Upper lobe of left lung (tissue), 6 donors: ENCODE measurements at regions not wholly inside any gene's neighbourhood (a gene's known extent, or its start where the extent isn't known, plus 50 kb on each side); places are given as distances from the start of the nearest gene placed in this dataset.
A peak's percentile ranks its signal among the peaks of the same experiment; 100 is the strongest.
"Not testable (repeated sequence)": the region's sequence is repeated elsewhere in the genome, so short reads cannot be mapped to it uniquely, and the experiment has no call there.

Source experiments
- ATAC-seq, 2 donors: fragments of 200-7000 bp; cut with Tn5 transposase; one replicate each; pipeline ENCODE4 v1.9.1; 2022; ENCODE audit warnings: mild to moderate bottlenecking in 2 of 2, moderate library complexity in 2 of 2; ENCODE audit not compliant: low FRiP score in 2 of 2
- DNase-seq, 2 donors: peaks; one replicate each; pipeline ENCODE4 v3.0.0-alpha.2; 2019 to 2020
- H3K27ac ChIP-seq, 4 donors: fragments of 200-600 bp; sonication (generic); one replicate each; pipeline ENCODE4 v1.5.1; 2016 to 2019
- H3K27me3 ChIP-seq, 4 donors: fragments of 200-600 bp; sonication (generic); one replicate each; pipeline ENCODE4 v1.5.1; 2017 to 2019
- H3K36me3 ChIP-seq, 4 donors: fragments of 200-600 bp; sonication (generic); one replicate each; pipeline ENCODE4 v1.5.1; 2016 to 2019
- H3K4me1 ChIP-seq, 4 donors: fragments of 200-600 bp; sonication (generic); one replicate each; pipeline ENCODE4 v1.5.1; 2018 to 2019
- H3K4me3 ChIP-seq, 4 donors: fragments of 200-600 bp; sonication (generic); one replicate each; pipeline ENCODE4 v1.5.1; 2017 to 2019; ENCODE audit warnings: mild to moderate bottlenecking in 2 of 4, moderate library complexity in 1 of 4
- H3K9me3 ChIP-seq, 4 donors: fragments of 200-600 bp; sonication (generic); one replicate each; pipeline ENCODE4 v1.5.1; 2018 to 2019
- EP300 ChIP-seq, 4 donors: sonication (generic); formaldehyde crosslinking; IDR thresholded peaks; one replicate each; pipeline ENCODE4 v1.5.1; 2017; ENCODE audit warnings: antibody characterized with exemption in 4 of 4, control low read depth in 2 of 4
- POLR2A ChIP-seq, 4 donors: fragments of 450-650 bp; IDR thresholded peaks; one replicate each; pipeline ENCODE4 v1.5.1; 2016 to 2017; ENCODE audit warnings: antibody characterized with exemption in 4 of 4, mild to moderate bottlenecking in 2 of 4
- POLR2AphosphoS5 ChIP-seq, 2 donors: sonication (generic); formaldehyde crosslinking; IDR thresholded peaks; one replicate each; pipeline ENCODE4 v1.5.1; 2017; ENCODE audit warnings: antibody characterized with exemption in 2 of 2
- WGBS, 2 donors: methylation state at CpG; one replicate each; pipeline ENCODE4 v1.1.5; 2017 to 2018; 5-methylcytosine and 5-hydroxymethylcytosine counted together
- TF ChIP-seq, protein P1 (sequence below), 6 experiments: fragments of 450-650 bp in 4 of 6; fragments of 200-600 bp in 2 of 6; sonication (generic) in 2 of 6; IDR thresholded peaks; one replicate each; pipeline ENCODE4 v1.5.1; 2016 to 2019; ENCODE audit warnings: antibody characterized with exemption in 6 of 6
- donor health status: DM: no; HTN: no; CAD: no; lungs with moderate emphysema.
- donor health status: DM: no; HTN: yes; CAD: no; lungs with severe emphysema.

DNA sequence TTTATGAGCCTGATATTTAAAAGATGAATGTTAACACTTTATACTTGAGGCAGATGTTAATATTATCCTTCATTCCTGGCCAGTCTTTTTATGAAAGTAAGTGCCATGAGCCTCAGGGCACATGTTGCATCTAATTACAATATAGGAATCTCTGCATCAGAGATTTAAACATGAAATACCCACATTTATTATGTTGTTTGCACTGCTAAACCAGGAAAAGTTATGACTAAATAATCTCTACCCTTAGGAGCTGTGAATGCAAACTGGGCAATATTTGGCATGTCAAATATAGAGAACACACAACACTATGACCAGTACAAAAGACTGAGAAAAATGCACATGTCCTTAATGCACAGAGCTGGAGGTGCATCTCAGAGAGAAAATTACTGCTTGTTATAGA lies 526.1 kb upstream of the GRAMD2B start:
- no peaks in the 10 kb centered on the region for H3K27me3 ChIP-seq
- H3K4me1 ChIP-seq = no peaks in the 10 kb centered on the region
- DNase-seq = no peak
- TF ChIP-seq EP300 (IDR thresholded peaks at IDR 0.05) = no peak
- no peak for TF ChIP-seq POLR2A (IDR thresholded peaks at IDR 0.05)
- TF ChIP-seq, protein P1, sequence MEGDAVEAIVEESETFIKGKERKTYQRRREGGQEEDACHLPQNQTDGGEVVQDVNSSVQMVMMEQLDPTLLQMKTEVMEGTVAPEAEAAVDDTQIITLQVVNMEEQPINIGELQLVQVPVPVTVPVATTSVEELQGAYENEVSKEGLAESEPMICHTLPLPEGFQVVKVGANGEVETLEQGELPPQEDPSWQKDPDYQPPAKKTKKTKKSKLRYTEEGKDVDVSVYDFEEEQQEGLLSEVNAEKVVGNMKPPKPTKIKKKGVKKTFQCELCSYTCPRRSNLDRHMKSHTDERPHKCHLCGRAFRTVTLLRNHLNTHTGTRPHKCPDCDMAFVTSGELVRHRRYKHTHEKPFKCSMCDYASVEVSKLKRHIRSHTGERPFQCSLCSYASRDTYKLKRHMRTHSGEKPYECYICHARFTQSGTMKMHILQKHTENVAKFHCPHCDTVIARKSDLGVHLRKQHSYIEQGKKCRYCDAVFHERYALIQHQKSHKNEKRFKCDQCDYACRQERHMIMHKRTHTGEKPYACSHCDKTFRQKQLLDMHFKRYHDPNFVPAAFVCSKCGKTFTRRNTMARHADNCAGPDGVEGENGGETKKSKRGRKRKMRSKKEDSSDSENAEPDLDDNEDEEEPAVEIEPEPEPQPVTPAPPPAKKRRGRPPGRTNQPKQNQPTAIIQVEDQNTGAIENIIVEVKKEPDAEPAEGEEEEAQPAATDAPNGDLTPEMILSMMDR (IDR thresholded peaks at IDR 0.05) = no peak
- TF ChIP-seq POLR2AphosphoS5 (IDR thresholded peaks at IDR 0.05) = no peak
- H3K4me3 ChIP-seq = no peak overlapping the region
- H3K27ac ChIP-seq = no peak overlapping the region
- no peak for ATAC-seq
- H3K9me3 ChIP-seq = no peaks in the 10 kb centered on the region
- H3K36me3 ChIP-seq = no peaks in the 10 kb centered on the region

DNA sequence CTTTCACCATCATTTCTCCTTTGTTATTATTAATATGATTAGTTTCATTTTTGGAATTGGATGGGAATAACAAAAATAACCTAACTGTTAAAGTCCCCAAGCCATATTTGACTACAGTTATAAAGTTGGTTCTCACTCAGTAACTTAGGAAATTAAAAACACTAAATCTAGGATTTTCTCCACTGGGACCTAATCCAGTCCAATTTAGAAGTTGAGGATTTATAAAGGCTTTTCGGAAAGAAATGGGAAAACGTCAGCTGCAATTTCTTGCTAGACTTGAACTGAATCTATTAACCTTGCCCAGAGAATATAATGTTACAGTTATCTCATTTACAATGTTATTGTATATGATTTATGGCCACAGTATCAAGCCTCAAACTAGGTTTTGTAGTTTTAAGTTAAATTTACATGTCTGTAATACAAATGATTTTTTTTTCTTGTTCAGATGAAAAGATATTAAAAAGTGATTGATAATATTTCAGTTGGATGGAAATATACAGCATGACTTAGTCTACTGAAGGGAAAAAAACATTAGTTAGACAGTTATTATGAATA lies 524.3 kb upstream of the GRAMD2B start:
- DNase-seq = no peak

DNA sequence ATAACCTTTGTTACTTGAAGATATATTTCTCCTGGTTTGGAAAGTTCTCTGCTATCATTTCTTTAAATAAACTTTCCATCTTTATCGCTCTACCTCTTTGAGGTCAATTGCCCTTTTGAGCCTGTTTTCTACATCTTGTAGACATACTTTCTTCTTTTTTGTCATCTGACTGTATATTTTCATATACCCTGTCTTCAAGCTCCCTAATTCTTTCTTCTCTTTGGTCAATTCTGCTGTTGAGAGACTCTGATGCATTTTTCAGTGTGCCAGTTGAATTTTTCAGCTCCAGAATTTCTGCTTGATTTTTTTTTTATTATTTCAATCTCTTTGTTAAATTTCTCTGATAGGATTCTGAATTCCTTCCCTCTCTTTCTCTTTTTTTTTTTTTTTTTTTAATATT lies 511.2 kb upstream of the GRAMD2B start:
- H3K27me3 ChIP-seq = no peaks in the 10 kb centered on the region
- no peaks in the 10 kb centered on the region for H3K4me1 ChIP-seq
- 92 to 95% methylated on average over 1 of the region's 1 CpG for WGBS, 2 donors
- no peak overlapping the region for H3K27ac ChIP-seq
- DNase-seq = no peak
- TF ChIP-seq POLR2A (IDR thresholded peaks at IDR 0.05) (no peak), POLR2AphosphoS5 (IDR thresholded peaks at IDR 0.05) (no peak), EP300 (IDR thresholded peaks at IDR 0.05) (no peak)
- TF ChIP-seq, protein P1 (IDR thresholded peaks at IDR 0.05) = no peak
- peaks cover 0 to 4% (median 2%) of the 10 kb centered on the region in 4 donors for H3K9me3 ChIP-seq
- no peak overlapping the region for H3K4me3 ChIP-seq
- no peaks in the 10 kb centered on the region for H3K36me3 ChIP-seq
- no peak for ATAC-seq

More for the DNA sequence above, 524.3 kb upstream of the GRAMD2B start:
- 87 to 94% methylated on average over 2 of the region's 2 CpGs for WGBS, 2 donors
- no peaks in the 10 kb centered on the region for H3K4me1 ChIP-seq
- H3K9me3 ChIP-seq = no peaks in the 10 kb centered on the region
- TF ChIP-seq EP300 (IDR thresholded peaks at IDR 0.05) = no peak
- no peak for TF ChIP-seq POLR2A (IDR thresholded peaks at IDR 0.05)
- TF ChIP-seq, protein P1 (IDR thresholded peaks at IDR 0.05) = no peak
- TF ChIP-seq POLR2AphosphoS5 (IDR thresholded peaks at IDR 0.05) = no peak
- H3K27ac ChIP-seq = no peak overlapping the region
- H3K27me3 ChIP-seq = no peaks in the 10 kb centered on the region
- ATAC-seq = no peak
- no peak overlapping the region for H3K4me3 ChIP-seq
- H3K36me3 ChIP-seq = no peaks in the 10 kb centered on the region

DNA sequence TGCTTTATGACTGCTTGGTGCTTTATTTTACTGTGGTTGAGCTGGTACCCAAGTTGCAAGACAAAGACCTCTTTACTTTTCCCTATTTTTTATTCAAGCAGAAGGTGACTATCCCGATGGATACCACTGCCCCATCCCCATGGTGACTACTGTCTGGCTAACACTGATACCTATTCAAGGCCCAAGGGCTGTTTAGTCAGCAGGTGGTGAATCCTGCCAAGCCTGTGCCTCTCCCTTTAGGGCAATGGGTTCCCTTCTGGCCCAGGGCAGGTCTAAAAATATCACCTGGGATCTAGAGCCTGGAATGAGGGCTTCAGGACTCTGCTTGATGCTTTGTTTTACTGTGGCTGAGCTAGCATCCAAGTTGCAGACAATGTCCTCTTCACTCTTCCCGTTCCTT lies 510.0 kb upstream of the GRAMD2B start:
- H3K4me3 ChIP-seq = no peak overlapping the region
- no peak overlapping the region for H3K27ac ChIP-seq
- peaks cover 0 to 2% (median 0%) of the 10 kb centered on the region in 4 donors for H3K9me3 ChIP-seq
- no peaks in the 10 kb centered on the region for H3K27me3 ChIP-seq
- no peak for TF ChIP-seq POLR2A (IDR thresholded peaks at IDR 0.05)
- TF ChIP-seq POLR2AphosphoS5 (IDR thresholded peaks at IDR 0.05) = no peak
- TF ChIP-seq EP300 (IDR thresholded peaks at IDR 0.05) = no peak
- TF ChIP-seq, protein P1 (IDR thresholded peaks at IDR 0.05) = no peak
- no peaks in the 10 kb centered on the region for H3K4me1 ChIP-seq
- no peak for DNase-seq
- ATAC-seq = no peak
- H3K36me3 ChIP-seq = no peaks in the 10 kb centered on the region
- WGBS, 2 donors = 74 to 94% methylated on average over 2 of the region's 2 CpGs

DNA sequence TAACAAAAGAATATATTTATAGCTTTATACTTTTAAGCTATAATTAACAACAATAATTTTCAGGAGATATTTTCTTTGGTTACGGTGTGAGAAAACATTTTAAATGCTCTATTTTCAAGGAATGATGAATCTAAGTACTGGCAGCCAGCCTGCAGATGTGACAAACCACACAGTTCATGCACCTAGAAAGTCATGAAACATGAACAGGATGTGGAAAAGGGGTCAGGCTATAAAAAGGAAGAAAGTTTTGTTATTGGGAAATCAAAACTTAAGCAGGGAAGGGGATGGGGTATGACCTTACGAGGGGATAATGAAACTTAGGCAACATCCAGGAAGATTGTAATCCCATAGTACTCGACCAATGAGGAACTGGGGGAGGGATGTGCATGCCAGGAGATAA lies 508.7 kb upstream of the GRAMD2B start:
- no peaks in the 10 kb centered on the region for H3K9me3 ChIP-seq
- no peaks in the 10 kb centered on the region for H3K4me1 ChIP-seq
- no peaks in the 10 kb centered on the region for H3K36me3 ChIP-seq
- 80 to 81% methylated on average over 3 of the region's 3 CpGs for WGBS, 2 donors
- no peaks in the 10 kb centered on the region for H3K27me3 ChIP-seq
- no peak overlapping the region for H3K27ac ChIP-seq
- H3K4me3 ChIP-seq = no peak overlapping the region
- no peak for DNase-seq
- TF ChIP-seq, protein P1 (IDR thresholded peaks at IDR 0.05) = no peak
- TF ChIP-seq EP300 (IDR thresholded peaks at IDR 0.05) = no peak
- TF ChIP-seq POLR2A (IDR thresholded peaks at IDR 0.05) = no peak
- no peak for TF ChIP-seq POLR2AphosphoS5 (IDR thresholded peaks at IDR 0.05)
- ATAC-seq = no peak

DNA sequence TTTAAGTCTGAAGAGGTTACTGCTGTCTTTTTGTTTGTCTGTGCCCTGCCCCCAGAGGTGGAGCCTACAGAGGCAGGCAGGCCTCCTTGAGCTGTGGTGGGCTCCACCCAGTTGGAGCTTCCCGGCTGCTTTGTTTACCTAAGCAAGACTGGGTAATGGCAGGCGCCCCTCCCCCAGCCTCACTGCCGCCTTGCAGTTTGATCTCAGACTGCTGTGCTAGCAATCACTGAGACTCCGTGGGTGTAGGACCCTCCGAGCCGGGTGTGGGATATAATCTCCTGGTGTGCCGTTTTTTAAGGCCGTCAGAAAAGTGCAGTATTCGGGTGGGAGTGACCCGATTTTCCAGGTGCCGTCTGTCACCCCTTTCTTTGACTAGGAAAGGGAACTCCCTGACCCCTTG lies 499.3 kb upstream of the GRAMD2B start:
- not testable (repeated sequence) for H3K27me3 ChIP-seq, H3K36me3 ChIP-seq, H3K27ac ChIP-seq, ATAC-seq, H3K9me3 ChIP-seq, H3K4me1 ChIP-seq, H3K4me3 ChIP-seq
- WGBS, 2 donors = 87 to 91% methylated on average over 8 to 11 of the region's 11 CpGs
- peak in 1 of 2 donors; percentile 6 for DNase-seq
